ENCODE measurements at regions not wholly inside any gene's neighbourhood (a gene's known extent, or its start where the extent isn't known, plus 50 kb on each side); places are given as distances from the start of the nearest gene placed in this dataset.

DNA sequence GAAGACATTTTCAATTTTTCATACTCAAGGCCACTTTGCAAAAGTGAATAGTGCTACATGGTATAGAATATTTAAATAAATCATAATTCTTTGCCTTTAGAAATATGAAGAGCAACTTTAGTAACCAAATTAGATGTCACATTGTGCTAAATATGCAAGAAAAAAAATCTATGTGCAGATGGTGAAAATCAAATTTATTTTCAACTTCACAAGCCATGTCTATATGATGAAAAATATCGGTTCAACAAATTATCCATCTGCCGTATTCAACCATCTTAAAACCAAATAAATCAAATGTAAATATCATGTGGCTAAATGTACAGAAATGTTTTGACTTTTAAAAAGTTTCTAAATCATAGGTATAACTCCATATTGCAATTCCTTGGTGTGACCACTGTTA lies 398.2 kb downstream of the PABPC4L start:
- no peaks in the 10 kb centered on the region for H3K79me1 ChIP-seq (ENCODE audit: low read depth in 1 of 2, low read length in 2 of 2)
- ChIA-PET CTCF (no interaction called here), POLR2A (ENCODE audit: unreplicated experiment) (no interaction called here)
- no peak overlapping the region for H3K4ac ChIP-seq (ENCODE audit: low read depth, low read length)
- H3K9ac ChIP-seq (ENCODE audit: low read depth, low read length): no peak overlapping the region
- H2AFZ ChIP-seq (replicated peaks; ENCODE audit: low read length, poor library complexity): no peak overlapping the region
- peak overlapping the region in 1 of 2 experiments; percentile 48; a peak in 1 of 4 replicates for H4K8ac ChIP-seq (ENCODE audit: low read depth in 2 of 2, low read length in 2 of 2)
- in situ Hi-C loops (cut with MboI; ENCODE audit: low sequenced_read_pairs): no loop called here
- no peaks in the 10 kb centered on the region for H4K20me1 ChIP-seq (ENCODE audit: insufficient read depth, low read length)
- no CpG with 5 or more reads among the region's 2 CpGs for WGBS, 2 experiments (ENCODE audit: extremely low coverage in 2 of 2, insufficient read length in 1 of 2)
- intact Hi-C loops (cut with micrococcal nuclease): loop anchor here (2.0 kb wide), 1 partner anchor 57 kb away; no protein-coding TSS in a partner anchor
- no peak overlapping the region for H3K23ac ChIP-seq (ENCODE audit: low read depth, low read length)
- H2BK20ac ChIP-seq (ENCODE audit: low read depth, low read length): no peak overlapping the region
- no peak overlapping the region for H3K56ac ChIP-seq (ENCODE audit: extremely low read depth, insufficient read depth, low read length)
- H3K27ac ChIP-seq (ENCODE audit: insufficient read depth, low read length): no peak overlapping the region
- H3K27me3 ChIP-seq (ENCODE audit: control insufficient read depth, insufficient read depth, low read length): no peaks in the 10 kb centered on the region
- H2AK5ac ChIP-seq (ENCODE audit: low read depth, low read length): no peak overlapping the region
- no peaks in the 10 kb centered on the region for H3K9me3 ChIP-seq (ENCODE audit: control insufficient read depth, insufficient read depth, low read length)
- no peak overlapping the region for H2BK15ac ChIP-seq (ENCODE audit: low read depth, low read length)
- BruUV-seq (replicated peaks): no TSS peak
- H2AK9ac ChIP-seq (replicated peaks; ENCODE audit: low read depth, low read length, poor library complexity): no peak overlapping the region
- no peak overlapping the region for H4K91ac ChIP-seq (ENCODE audit: insufficient read depth, low read depth, low read length)
- ATAC-seq (ENCODE audit: low read depth): no peak
- no peaks in the 10 kb centered on the region for H3K9me1 ChIP-seq (ENCODE audit: insufficient read depth, low read length)
- H3K4me2 ChIP-seq (ENCODE audit: low read depth, low read length): no peak overlapping the region
- dilution Hi-C loops (cut with HindIII; ENCODE audit: low sequenced_read_pairs, unreplicated experiment): no loop called here
- H2BK120ac ChIP-seq (ENCODE audit: low read depth, low read length): no peak overlapping the region
- no peak overlapping the region for H4K5ac ChIP-seq (ENCODE audit: low read depth, low read length)
- no peaks in the 10 kb centered on the region for H3K36me3 ChIP-seq (ENCODE audit: control insufficient read depth, insufficient read depth, low read length)
- H2BK5ac ChIP-seq (ENCODE audit: low read depth, low read length, poor library complexity, severe bottlenecking): peak overlapping the region; percentile 89
- H3K14ac ChIP-seq (replicated peaks; ENCODE audit: low read depth, low read length): no peak overlapping the region
- H3K4me1 ChIP-seq (ENCODE audit: control insufficient read depth, insufficient read depth, low read length): no peaks in the 10 kb centered on the region
- no peak overlapping the region for H3K4me3 ChIP-seq (ENCODE audit: insufficient read depth, low read depth, low read length)
- no peak overlapping the region for H3K18ac ChIP-seq (ENCODE audit: low read depth, low read length)
- DNase-seq: no peak
- TF ChIP-seq RAD21 (IDR thresholded peaks at IDR 0.05; ENCODE audit: low read length) (no peak), POLR2A (IDR thresholded peaks at IDR 0.05; ENCODE audit: low read depth, low read length) (no peak), RCOR1 (IDR thresholded peaks at IDR 0.05; ENCODE audit: insufficient replicate concordance, low read length) (no peak)

Measured in IMR-90 (cell line).